OCI-LY1 (cell line): ENCODE measurements at regions not wholly inside any gene's neighbourhood (a gene's known extent, or its start where the extent isn't known, plus 50 kb on each side); places are given as distances from the start of the nearest gene placed in this dataset.
A peak's percentile ranks its signal among the peaks of the same experiment; 100 is the strongest.

ENCODE experiments used
- H2AFZ ChIP-seq: fragments of 200-600 bp; sonication (generic), shearing (Covaris generic); 2 replicates; pipeline ENCODE4 v1.6.0; 2014; ENCODE audit warnings: antibody characterized with exemption, mild to moderate bottlenecking, low read length
- H3F3A ChIP-seq: fragments of 200-600 bp; sonication (generic), shearing (Covaris generic); 2 replicates; pipeline ENCODE4 v1.6.0; 2014; ENCODE audit warnings: mild to moderate bottlenecking, antibody characterized with exemption, low read length, moderate library complexity; ENCODE audit not compliant: insufficient read depth
- H3K27ac ChIP-seq: fragments of 200-600 bp; sonication (generic); 2 replicates; pipeline ENCODE4 v1.5.1; 2014; ENCODE audit warnings: low read length, mixed run types, mild to moderate bottlenecking, low read depth; ENCODE audit not compliant: poor library complexity, severe bottlenecking
- H3K27me3 ChIP-seq: fragments of 200-600 bp; sonication (generic); 2 replicates; pipeline ENCODE4 v1.6.0; 2014; ENCODE audit warnings: antibody characterized with exemption, mild to moderate bottlenecking, low read length, moderate library complexity; ENCODE audit not compliant: insufficient read depth
- H3K36me3 ChIP-seq: fragments of 200-600 bp; sonication (generic); 2 replicates; pipeline ENCODE4 v1.6.1; 2014; ENCODE audit warnings: mild to moderate bottlenecking, antibody characterized with exemption, low read length, moderate library complexity, mixed read lengths; ENCODE audit not compliant: insufficient read depth
- H3K4me1 ChIP-seq: fragments of 200-600 bp; sonication (generic); 2 replicates; pipeline ENCODE4 v1.5.1; 2014; ENCODE audit warnings: mild to moderate bottlenecking, low read length, moderate library complexity; ENCODE audit not compliant: insufficient read depth, severe bottlenecking
- H3K4me2 ChIP-seq: fragments of 200-600 bp; sonication (generic), shearing (Covaris generic); 2 replicates; pipeline ENCODE4 v1.6.1; 2014; ENCODE audit warnings: low read length
- H3K4me3 ChIP-seq: fragments of 200-600 bp; sonication (generic); 2 replicates; pipeline ENCODE4 v1.5.1; 2014; ENCODE audit warnings: low read length, low read depth, mild to moderate bottlenecking, mixed read lengths; ENCODE audit not compliant: poor library complexity, severe bottlenecking
- H3K79me2 ChIP-seq: fragments of 200-600 bp; shearing (Covaris generic); 2 replicates; pipeline ENCODE4 v1.6.1; 2016; ENCODE audit warnings: mixed run types, low read length, mixed read lengths; ENCODE audit not compliant: insufficient read depth
- H3K9ac ChIP-seq: fragments of 200-600 bp; sonication (generic), shearing (Covaris generic); 2 replicates; pipeline ENCODE4 v1.6.1; 2014; ENCODE audit warnings: mild to moderate bottlenecking, low read length, mixed read lengths
- H3K9me2 ChIP-seq: fragments of 200-600 bp; sonication (generic), shearing (Covaris generic); 2 replicates; pipeline ENCODE4 v1.6.1; 2014; ENCODE audit warnings: low read depth, mild to moderate bottlenecking, low read length, mixed read lengths
- H3K9me3 ChIP-seq: fragments of 200-600 bp; shearing (Covaris generic); 2 replicates; pipeline ENCODE4 v1.6.1; 2014; ENCODE audit warnings: low read length, mixed read lengths
- H4K20me1 ChIP-seq: fragments of 200-600 bp; sonication (generic), shearing (Covaris generic); 2 replicates; pipeline ENCODE4 v1.6.0; 2016; ENCODE audit warnings: mild to moderate bottlenecking, low read length; ENCODE audit not compliant: insufficient read depth
- EZH2 ChIP-seq: fragments of 200-600 bp; sonication (generic), shearing (Covaris generic); IDR thresholded peaks from 2 replicates; pipeline ENCODE4 v1.8.0; 2017; ENCODE audit warnings: borderline replicate concordance, mixed run types, mild to moderate bottlenecking, antibody characterized with exemption, low read length, moderate library complexity, mixed read lengths
- TF ChIP-seq, protein P1 (sequence below): fragments of 200-600 bp; sonication (generic), shearing (Covaris generic); IDR thresholded peaks from 2 replicates; pipeline ENCODE4 v1.5.1; 2017; ENCODE audit warnings: mild to moderate bottlenecking, antibody characterized with exemption, low read length, moderate library complexity, mixed read lengths

DNA sequence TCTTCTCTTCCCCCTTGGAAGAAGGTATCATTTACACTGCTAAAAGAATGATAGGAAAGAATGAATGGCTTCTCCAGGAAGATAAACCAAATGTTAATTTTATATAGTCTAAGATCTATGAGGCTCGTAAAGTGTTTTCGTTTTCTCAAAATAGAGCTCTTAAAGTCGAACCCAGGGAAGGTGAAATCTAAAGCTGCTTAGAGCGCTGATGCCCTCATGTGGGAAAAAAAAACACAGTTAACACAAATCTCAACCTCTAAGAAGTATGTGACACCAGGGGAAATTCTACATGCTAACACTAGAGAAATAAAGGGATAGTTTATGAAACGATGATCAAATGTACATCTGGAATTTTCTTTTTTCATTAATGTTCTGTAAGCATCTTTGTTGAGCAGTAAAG is 257.9 kb downstream of the RASEF start:
- H3K4me2 ChIP-seq: no peak overlapping the region
- no peak overlapping the region for H3K4me3 ChIP-seq
- no peaks in the 10 kb centered on the region for H3K4me1 ChIP-seq
- no peaks in the 10 kb centered on the region for H3K27me3 ChIP-seq
- H3K79me2 ChIP-seq: no peaks in the 10 kb centered on the region
- TF ChIP-seq EZH2: no peak
- TF ChIP-seq, protein P1, sequence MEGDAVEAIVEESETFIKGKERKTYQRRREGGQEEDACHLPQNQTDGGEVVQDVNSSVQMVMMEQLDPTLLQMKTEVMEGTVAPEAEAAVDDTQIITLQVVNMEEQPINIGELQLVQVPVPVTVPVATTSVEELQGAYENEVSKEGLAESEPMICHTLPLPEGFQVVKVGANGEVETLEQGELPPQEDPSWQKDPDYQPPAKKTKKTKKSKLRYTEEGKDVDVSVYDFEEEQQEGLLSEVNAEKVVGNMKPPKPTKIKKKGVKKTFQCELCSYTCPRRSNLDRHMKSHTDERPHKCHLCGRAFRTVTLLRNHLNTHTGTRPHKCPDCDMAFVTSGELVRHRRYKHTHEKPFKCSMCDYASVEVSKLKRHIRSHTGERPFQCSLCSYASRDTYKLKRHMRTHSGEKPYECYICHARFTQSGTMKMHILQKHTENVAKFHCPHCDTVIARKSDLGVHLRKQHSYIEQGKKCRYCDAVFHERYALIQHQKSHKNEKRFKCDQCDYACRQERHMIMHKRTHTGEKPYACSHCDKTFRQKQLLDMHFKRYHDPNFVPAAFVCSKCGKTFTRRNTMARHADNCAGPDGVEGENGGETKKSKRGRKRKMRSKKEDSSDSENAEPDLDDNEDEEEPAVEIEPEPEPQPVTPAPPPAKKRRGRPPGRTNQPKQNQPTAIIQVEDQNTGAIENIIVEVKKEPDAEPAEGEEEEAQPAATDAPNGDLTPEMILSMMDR: 0 out of 2 replicates have a peak, but pooled peaks have one; percentile 10
- H3K36me3 ChIP-seq: no peaks in the 10 kb centered on the region
- H2AFZ ChIP-seq: no peak overlapping the region
- H4K20me1 ChIP-seq: no peaks in the 10 kb centered on the region
- no peak overlapping the region for H3K27ac ChIP-seq
- no peaks in the 10 kb centered on the region for H3F3A ChIP-seq
- H3K9me2 ChIP-seq: no peaks in the 10 kb centered on the region
- no peaks in the 10 kb centered on the region for H3K9me3 ChIP-seq
- H3K9ac ChIP-seq: no peak overlapping the region

DNA sequence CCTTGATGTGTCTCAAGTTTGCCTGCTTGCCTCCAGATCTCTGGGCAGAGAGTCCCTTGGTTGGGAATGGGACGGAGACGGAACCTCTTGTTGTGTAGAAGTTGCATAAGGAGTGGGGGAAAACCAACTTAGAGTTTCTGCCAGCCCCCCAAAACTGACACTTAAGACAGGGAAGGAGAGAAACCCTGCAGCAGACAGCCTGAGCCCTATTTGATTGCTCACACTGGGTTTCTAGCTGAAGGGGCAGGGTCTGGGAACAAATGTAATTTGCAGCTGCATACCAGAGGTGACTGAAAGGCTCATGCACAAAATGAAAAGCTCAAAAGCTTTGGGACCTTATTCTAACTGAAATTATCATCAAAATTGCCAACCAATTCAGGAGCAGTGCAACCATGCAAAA is 254.5 kb downstream of the RASEF start:
- Histone ChIP-seq H3K79me2 (no peaks in the 10 kb centered on the region), H3K9ac (no peak overlapping the region), H4K20me1 (no peaks in the 10 kb centered on the region), H3K9me3 (no peaks in the 10 kb centered on the region), H3K4me3 (no peak overlapping the region), H3K4me1 (no peaks in the 10 kb centered on the region), H3F3A (no peaks in the 10 kb centered on the region), H3K27me3 (no peaks in the 10 kb centered on the region), H3K4me2 (no peak overlapping the region), H3K9me2 (no peaks in the 10 kb centered on the region), H3K27ac (no peak overlapping the region), H3K36me3 (no peaks in the 10 kb centered on the region), H2AFZ (no peak overlapping the region)
- TF ChIP-seq, protein P1: no peak
- no peak for TF ChIP-seq EZH2

DNA sequence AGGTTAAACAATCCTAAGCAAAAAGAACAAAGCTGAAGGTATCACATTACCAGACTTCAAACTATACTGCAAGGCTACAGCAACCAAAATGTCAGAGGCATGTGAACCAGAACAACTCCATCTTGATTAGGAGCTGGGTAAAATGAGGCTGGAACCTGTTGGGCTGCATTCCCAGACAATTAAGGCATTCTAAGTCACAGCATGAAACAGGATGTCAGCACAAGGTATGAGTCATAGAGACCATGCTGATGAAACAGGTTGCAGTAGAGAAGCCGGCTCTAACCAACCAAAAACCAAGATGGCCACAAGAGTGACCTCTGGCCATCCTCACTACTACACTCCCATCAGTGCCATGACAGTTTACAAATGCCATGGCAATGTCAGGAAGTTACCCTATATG is 252.0 kb downstream of the RASEF start:
- Histone ChIP-seq H3K4me1 (no peaks in the 10 kb centered on the region), H3K9me3 (no peaks in the 10 kb centered on the region), H3K36me3 (no peaks in the 10 kb centered on the region), H3F3A (no peaks in the 10 kb centered on the region), H3K4me3 (no peak overlapping the region), H3K27ac (no peak overlapping the region), H3K9me2 (no peaks in the 10 kb centered on the region), H2AFZ (no peak overlapping the region), H3K79me2 (no peaks in the 10 kb centered on the region), H3K27me3 (no peaks in the 10 kb centered on the region), H3K9ac (no peak overlapping the region), H3K4me2 (no peak overlapping the region), H4K20me1 (no peaks in the 10 kb centered on the region)
- TF ChIP-seq EZH2: no peak
- TF ChIP-seq, protein P1: no peak
